T-helper 2 cell treated with Interferon-gamma antibody and Interleukin-4, amounts not matched to agents 5 μg/mL and 100 μg/mL, for 36 hours (primary cell): ENCODE measurements at regions not wholly inside any gene's neighbourhood (a gene's known extent, or its start where the extent isn't known, plus 50 kb on each side); places are given as distances from the start of the nearest gene placed in this dataset.
"Not testable (repeated sequence)": the region's sequence is repeated elsewhere in the genome, so short reads cannot be mapped to it uniquely, and the experiment has no call there.

Experiments used
- DNase-seq: peaks from one replicate; pipeline ENCODE4 v3.0.0; 2021; ENCODE audit warnings: low spot score
- H3K27ac Mint-ChIP-seq: one replicate; pipeline ENCODE4 v1.8.0; 2021; ENCODE audit warnings: mild to moderate bottlenecking, mixed read lengths
- H3K27me3 Mint-ChIP-seq: one replicate; pipeline ENCODE4 v1.8.0; 2021; ENCODE audit warnings: low read depth, mixed read lengths
- H3K36me3 Mint-ChIP-seq: one replicate; pipeline ENCODE4 v1.8.0; 2021; ENCODE audit warnings: low read depth, mixed read lengths
- H3K4me1 Mint-ChIP-seq: one replicate; pipeline ENCODE4 v1.8.0; 2021; ENCODE audit warnings: low read depth, mixed read lengths
- H3K4me3 Mint-ChIP-seq: one replicate; pipeline ENCODE4 v1.8.0; 2022; ENCODE audit warnings: mild to moderate bottlenecking, moderate library complexity, mixed read lengths
- H3K9me3 Mint-ChIP-seq: one replicate; pipeline ENCODE4 v1.8.0; 2021; ENCODE audit warnings: mixed read lengths

- peaks cover 22% of the 10 kb centered on the region for H3K9me3 Mint-ChIP-seq
- no peak overlapping the region for H3K4me3 Mint-ChIP-seq
- no peaks in the 10 kb centered on the region for H3K27me3 Mint-ChIP-seq
- H3K4me1 Mint-ChIP-seq: no peaks in the 10 kb centered on the region
- no peak for DNase-seq
- H3K36me3 Mint-ChIP-seq: no peaks in the 10 kb centered on the region
- H3K27ac Mint-ChIP-seq: no peak overlapping the region
Measured at GRCh38 chr14:83867566-83868225, 1662.2 kb upstream of the FLRT2 start.

- Mint-ChIP-seq H3K27ac (no peak overlapping the region), H3K4me1 (no peaks in the 10 kb centered on the region), H3K27me3 (no peaks in the 10 kb centered on the region), H3K36me3 (no peaks in the 10 kb centered on the region), H3K9me3 (peaks cover 20% of the 10 kb centered on the region), H3K4me3 (no peak overlapping the region)
- no peak for DNase-seq
Measured at GRCh38 chr14:83870546-83871270, 1659.2 kb upstream of the FLRT2 start.

GRCh38 chr14:83873669-83874068, 1656.3 kb upstream of the FLRT2 start:
- H3K27ac Mint-ChIP-seq: no peak overlapping the region
- no peak for DNase-seq
- no peak overlapping the region for H3K4me3 Mint-ChIP-seq
- H3K36me3 Mint-ChIP-seq: no peaks in the 10 kb centered on the region
- peaks cover 31% of the 10 kb centered on the region for H3K9me3 Mint-ChIP-seq
- H3K4me1 Mint-ChIP-seq: no peaks in the 10 kb centered on the region
- H3K27me3 Mint-ChIP-seq: no peaks in the 10 kb centered on the region

- Mint-ChIP-seq H3K27ac (no peak overlapping the region), H3K4me3 (no peak overlapping the region), H3K9me3 (peaks cover 25% of the 10 kb centered on the region)
Measured at GRCh38 chr14:83874662-83875061, 1655.3 kb upstream of the FLRT2 start.

GRCh38 chr14:83883732-83884131, 1646.2 kb upstream of the FLRT2 start:
- H3K27me3 Mint-ChIP-seq: no peaks in the 10 kb centered on the region

More at GRCh38 chr14:83874662-83875061, 1655.3 kb upstream of the FLRT2 start:
- H3K36me3 Mint-ChIP-seq: no peaks in the 10 kb centered on the region
- no peak for DNase-seq
- H3K27me3 Mint-ChIP-seq: no peaks in the 10 kb centered on the region
- no peaks in the 10 kb centered on the region for H3K4me1 Mint-ChIP-seq

GRCh38 chr14:83885837-83886293, 1644.1 kb upstream of the FLRT2 start:
- Mint-ChIP-seq H3K9me3 (peaks cover 21% of the 10 kb centered on the region), H3K4me1 (no peaks in the 10 kb centered on the region), H3K36me3 (no peaks in the 10 kb centered on the region), H3K27me3 (no peaks in the 10 kb centered on the region), H3K4me3 (no peak overlapping the region), H3K27ac (no peak overlapping the region)
- no peak for DNase-seq

More at GRCh38 chr14:83883732-83884131, 1646.2 kb upstream of the FLRT2 start:
- Mint-ChIP-seq H3K4me3 (no peak overlapping the region), H3K4me1 (no peaks in the 10 kb centered on the region), H3K9me3 (peaks cover 30% of the 10 kb centered on the region), H3K27ac (no peak overlapping the region), H3K36me3 (no peaks in the 10 kb centered on the region)
- DNase-seq: no peak

GRCh38 chr14:83887866-83888265, 1642.1 kb upstream of the FLRT2 start:
- no peaks in the 10 kb centered on the region for H3K36me3 Mint-ChIP-seq
- no peaks in the 10 kb centered on the region for H3K4me1 Mint-ChIP-seq
- H3K27ac Mint-ChIP-seq: no peak overlapping the region
- no peak for DNase-seq
- H3K27me3 Mint-ChIP-seq: no peaks in the 10 kb centered on the region
- H3K9me3 Mint-ChIP-seq: peaks cover 15% of the 10 kb centered on the region
- no peak overlapping the region for H3K4me3 Mint-ChIP-seq

- no peak for DNase-seq
- H3K36me3 Mint-ChIP-seq: no peaks in the 10 kb centered on the region
- H3K4me1 Mint-ChIP-seq: no peaks in the 10 kb centered on the region
- no peaks in the 10 kb centered on the region for H3K27me3 Mint-ChIP-seq
- H3K9me3 Mint-ChIP-seq: peaks cover 8% of the 10 kb centered on the region
- no peak overlapping the region for H3K4me3 Mint-ChIP-seq
- no peak overlapping the region for H3K27ac Mint-ChIP-seq
Measured at GRCh38 chr14:83893447-83893846, 1636.5 kb upstream of the FLRT2 start.

- no peak for DNase-seq
- Mint-ChIP-seq H3K9me3 (peaks cover 15% of the 10 kb centered on the region), H3K27me3 (no peaks in the 10 kb centered on the region), H3K4me3 (no peak overlapping the region), H3K27ac (no peak overlapping the region), H3K4me1 (no peaks in the 10 kb centered on the region), H3K36me3 (no peaks in the 10 kb centered on the region)
Measured at GRCh38 chr14:83894568-83894967, 1635.4 kb upstream of the FLRT2 start.

GRCh38 chr14:83898558-83898957, 1631.4 kb upstream of the FLRT2 start:
- not testable (repeated sequence) for H3K4me3 Mint-ChIP-seq, DNase-seq, H3K27ac Mint-ChIP-seq, H3K36me3 Mint-ChIP-seq, H3K27me3 Mint-ChIP-seq, H3K4me1 Mint-ChIP-seq
- peaks cover 30% of the 10 kb centered on the region for H3K9me3 Mint-ChIP-seq

- Mint-ChIP-seq H3K4me1 (no peaks in the 10 kb centered on the region), H3K4me3 (no peak overlapping the region), H3K9me3 (peaks cover 33% of the 10 kb centered on the region), H3K27me3 (no peaks in the 10 kb centered on the region), H3K27ac (no peak overlapping the region), H3K36me3 (no peaks in the 10 kb centered on the region)
- no peak for DNase-seq
Measured at GRCh38 chr14:83899706-83900105, 1630.2 kb upstream of the FLRT2 start.

- no peak overlapping the region for H3K27ac Mint-ChIP-seq
- no peak for DNase-seq
Measured at GRCh38 chr14:83905157-83905556, 1624.8 kb upstream of the FLRT2 start.

GRCh38 chr14:83908419-83908818, 1621.5 kb upstream of the FLRT2 start:
- peaks cover 34% of the 10 kb centered on the region for H3K9me3 Mint-ChIP-seq
- no peak for DNase-seq
- no peaks in the 10 kb centered on the region for H3K36me3 Mint-ChIP-seq
- no peak overlapping the region for H3K27ac Mint-ChIP-seq
- H3K27me3 Mint-ChIP-seq: no peaks in the 10 kb centered on the region
- no peaks in the 10 kb centered on the region for H3K4me1 Mint-ChIP-seq
- H3K4me3 Mint-ChIP-seq: no peak overlapping the region

More at GRCh38 chr14:83905157-83905556, 1624.8 kb upstream of the FLRT2 start:
- no peaks in the 10 kb centered on the region for H3K36me3 Mint-ChIP-seq
- no peaks in the 10 kb centered on the region for H3K27me3 Mint-ChIP-seq
- H3K4me1 Mint-ChIP-seq: no peaks in the 10 kb centered on the region
- H3K9me3 Mint-ChIP-seq: peaks cover 31% of the 10 kb centered on the region
- H3K4me3 Mint-ChIP-seq: no peak overlapping the region

GRCh38 chr14:83909507-83909906, 1620.4 kb upstream of the FLRT2 start:
- no peaks in the 10 kb centered on the region for H3K27me3 Mint-ChIP-seq
- no peaks in the 10 kb centered on the region for H3K4me1 Mint-ChIP-seq
- H3K36me3 Mint-ChIP-seq: no peaks in the 10 kb centered on the region
- no peak overlapping the region for H3K4me3 Mint-ChIP-seq
- no peak overlapping the region for H3K27ac Mint-ChIP-seq
- DNase-seq: no peak
- peaks cover 36% of the 10 kb centered on the region for H3K9me3 Mint-ChIP-seq
